HEK293 (cell line): ENCODE measurements at regions not wholly inside any gene's neighbourhood (a gene's known extent, or its start where the extent isn't known, plus 50 kb on each side); places are given as distances from the start of the nearest gene placed in this dataset.
A peak's percentile ranks its signal among the peaks of the same experiment; 100 is the strongest.

Experiments
- CTCF ChIA-PET: fragments of 350-600 bp; formaldehyde crosslinking; extraction: SDS; loops from one replicate; lab custom pipeline; 2021; ENCODE audit warnings: antibody characterized with exemption; lab: Yijun Ruan, JAX
- POLR2A ChIA-PET: fragments of 300-600 bp; formaldehyde crosslinking; extraction: SDS; loops from one replicate; lab custom pipeline; 2020; ENCODE audit warnings: antibody characterized with exemption, inconsistent platforms; lab: Yijun Ruan, JAX
- H3K27ac ChIP-seq: fragments of 200-500 bp; sonication (Bioruptor generic); 2 replicates; pipeline ENCODE4 v1.5.1; 2014; ENCODE audit warnings: low read depth, low read length, control low read depth, inconsistent platforms; ENCODE audit errors: extremely low read depth
- H3K36me3 ChIP-seq, 2 experiments: fragments of 200-500 bp in 1 of 2; sonication (Bioruptor generic) in 1 of 2; 1 replicate in 1 of 2; 2 replicates in 1 of 2; pipeline ENCODE4 v1.5.1; 2014 to 2017; ENCODE audit warnings: inconsistent platforms in 2 of 2, low read length in 2 of 2; ENCODE audit not compliant: control insufficient read depth in 2 of 2, insufficient read depth in 1 of 2
- H3K4me1 ChIP-seq: fragments of 200-500 bp; sonication (Bioruptor generic); 2 replicates; pipeline ENCODE4 v1.5.1; 2014; ENCODE audit warnings: mild to moderate bottlenecking, low read length, inconsistent platforms; ENCODE audit not compliant: control insufficient read depth, insufficient read depth
- H3K4me3 ChIP-seq: 2 replicates; pipeline ENCODE4 v1.5.1; 2011; ENCODE audit warnings: low read depth, mild to moderate bottlenecking, control low read depth, low read length, moderate library complexity
- H3K9me3 ChIP-seq: fragments of 200-500 bp; sonication (Bioruptor generic); 2 replicates; pipeline ENCODE4 v1.5.1; 2014; ENCODE audit warnings: low read depth, low read length, inconsistent platforms; ENCODE audit not compliant: control insufficient read depth, insufficient read depth
- CTCF ChIP-seq: fragments of 450-650 bp; formaldehyde crosslinking; IDR thresholded peaks from 2 replicates; pipeline ENCODE4 v1.5.1; 2016; ENCODE audit warnings: missing biosample characterization, missing genetic modification characterization
- FEZF1 ChIP-seq: fragments of 450-650 bp; formaldehyde crosslinking; IDR thresholded peaks from 2 replicates; pipeline ENCODE4 v1.5.1; 2016; ENCODE audit warnings: missing biosample characterization, missing genetic modification characterization
- OSR2 ChIP-seq: fragments of 450-650 bp; formaldehyde crosslinking; IDR thresholded peaks from 2 replicates; pipeline ENCODE4 v1.5.1; 2016; ENCODE audit warnings: missing biosample characterization, missing genetic modification characterization
- SALL2 ChIP-seq: fragments of 450-650 bp; formaldehyde crosslinking; IDR thresholded peaks from 2 replicates; pipeline ENCODE4 v1.5.0; 2017; ENCODE audit warnings: missing biosample characterization, mild to moderate bottlenecking, missing genetic modification characterization, borderline replicate concordance
- ZBTB48 ChIP-seq: fragments of 450-650 bp; formaldehyde crosslinking; IDR thresholded peaks from 2 replicates; pipeline ENCODE4 v1.5.1; 2016; ENCODE audit warnings: missing biosample characterization, missing genetic modification characterization
- ZFP69B ChIP-seq: fragments of 450-650 bp; formaldehyde crosslinking; IDR thresholded peaks from 2 replicates; pipeline ENCODE4 v1.5.1; 2016; ENCODE audit warnings: missing biosample characterization, missing genetic modification characterization
- ZNF175 ChIP-seq: fragments of 450-650 bp; formaldehyde crosslinking; IDR thresholded peaks from 2 replicates; pipeline ENCODE4 v1.5.1; 2016; ENCODE audit warnings: missing biosample characterization, missing genetic modification characterization
- ZNF26 ChIP-seq: fragments of 450-650 bp; formaldehyde crosslinking; IDR thresholded peaks from 2 replicates; pipeline ENCODE4 v1.5.1; 2016; ENCODE audit warnings: missing biosample characterization, missing genetic modification characterization
- ZNF280D ChIP-seq: fragments of 450-650 bp; formaldehyde crosslinking; IDR thresholded peaks from 2 replicates; pipeline ENCODE4 v1.5.1; 2016; ENCODE audit warnings: missing biosample characterization, missing genetic modification characterization
- ZNF335 ChIP-seq: fragments of 450-650 bp; formaldehyde crosslinking; conservative IDR thresholded peaks from 2 replicates; pipeline ENCODE4 v1.5.1; 2016; ENCODE audit warnings: missing biosample characterization, missing genetic modification characterization
- ZNF391 ChIP-seq: fragments of 450-650 bp; formaldehyde crosslinking; IDR thresholded peaks from 2 replicates; pipeline ENCODE4 v1.5.1; 2016; ENCODE audit warnings: low read depth, missing biosample characterization, missing genetic modification characterization, borderline replicate concordance
- ZNF488 ChIP-seq: fragments of 450-650 bp; formaldehyde crosslinking; IDR thresholded peaks from 2 replicates; pipeline ENCODE4 v1.5.1; 2016; ENCODE audit warnings: missing biosample characterization, missing genetic modification characterization
- ZNF580 ChIP-seq: fragments of 450-650 bp; formaldehyde crosslinking; IDR thresholded peaks from 2 replicates; pipeline ENCODE4 v1.5.1; 2016; ENCODE audit warnings: missing biosample characterization, missing genetic modification characterization
- ZNF585B ChIP-seq: fragments of 450-650 bp; formaldehyde crosslinking; IDR thresholded peaks from 2 replicates; pipeline ENCODE4 v1.5.1; 2016; ENCODE audit warnings: missing biosample characterization, missing genetic modification characterization

GRCh38 chr15:81897057-81897677 is 148.7 kb downstream of the MEX3B start (continued):
- TF ChIP-seq ZNF280D (tag by site-specific recombination) (no peak), ZNF26 (tag by site-specific recombination) (no peak), ZNF175 (tag by site-specific recombination) (no peak), ZFP69B (tag by site-specific recombination) (no peak), FEZF1 (peak; percentile 27; the same call in 1 of the 2 replicates), OSR2 (tag by site-specific recombination) (peak; percentile 78), SALL2 (no peak), ZNF335 (tag by site-specific recombination) (peak; percentile 54; the same call in 1 of the 2 replicates), ZNF585B (tag by site-specific recombination) (no peak)

- ChIA-PET POLR2A (no interaction called here), CTCF (interaction anchor here (0.7 to 1.4 kb wide), 4 partner anchors 86 to 659 kb away, joined by 3 to 4 read pairs (median 3); no protein-coding TSS in a partner anchor)
Observed at GRCh38 chr15:81896356-81896755, 149.5 kb downstream of the MEX3B start.

More at GRCh38 chr15:81896356-81896755, 149.5 kb downstream of the MEX3B start:
- H3K4me3 ChIP-seq, result no peak overlapping the region
- H3K4me1 ChIP-seq, result peaks cover 14% of the 10 kb centered on the region; the same call in 1 of the 2 replicates
- TF ChIP-seq ZNF391 (tag by site-specific recombination) (no peak), ZNF488 (tag by site-specific recombination) (no peak), CTCF (tag by site-specific recombination) (no peak), ZBTB48 (tag by site-specific recombination) (no peak), ZNF580 (no peak), FEZF1 (no peak)
- no peaks in the 10 kb centered on the region for H3K9me3 ChIP-seq
- no peak overlapping the region for H3K27ac ChIP-seq
- no peaks in the 10 kb centered on the region for H3K36me3 ChIP-seq
